OCI-LY1 (cell line): ENCODE measurements at regions not wholly inside any gene's neighbourhood (a gene's known extent, or its start where the extent isn't known, plus 50 kb on each side); places are given as distances from the start of the nearest gene placed in this dataset.

Source experiments
- CTCF ChIP-seq: fragments of 200-600 bp; sonication (generic), shearing (Covaris generic); IDR thresholded peaks from 2 replicates; pipeline ENCODE4 v1.5.1; 2017; ENCODE audit warnings: mild to moderate bottlenecking, antibody characterized with exemption, low read length, moderate library complexity, mixed read lengths
- EZH2 ChIP-seq: fragments of 200-600 bp; sonication (generic), shearing (Covaris generic); IDR thresholded peaks from 2 replicates; pipeline ENCODE4 v1.8.0; 2017; ENCODE audit warnings: borderline replicate concordance, mixed run types, mild to moderate bottlenecking, antibody characterized with exemption, low read length, moderate library complexity, mixed read lengths

- TF ChIP-seq CTCF (no peak), EZH2 (no peak)
Observed at GRCh38 chr17:27396941-27397340, 59.3 kb upstream of the KSR1 start.
